RWPE2 (cell line): ENCODE measurements at regions not wholly inside any gene's neighbourhood (a gene's known extent, or its start where the extent isn't known, plus 50 kb on each side); places are given as distances from the start of the nearest gene placed in this dataset.

Experiments
- ATAC-seq: fragments of 200-7000 bp; cut with Tn5 transposase; 3 replicates; pipeline ENCODE4 v1.9.1; 2021; ENCODE audit warnings: low read depth
- DNase-seq: peaks from one replicate; pipeline ENCODE4 v3.0.0-alpha.2; 2020; ENCODE audit warnings: low spot score
- H3K27ac ChIP-seq: fragments of 450-650 bp; 2 replicates; pipeline ENCODE4 v1.5.1; 2017; ENCODE audit warnings: mild to moderate bottlenecking; ENCODE audit not compliant: poor library complexity, severe bottlenecking
- H3K27me3 ChIP-seq: fragments of 250-450 bp; sonication (Bioruptor Pico); 2 replicates; pipeline ENCODE4 v1.5.1; 2021; ENCODE audit warnings: mild to moderate bottlenecking, moderate library complexity; ENCODE audit not compliant: insufficient read depth, poor library complexity, severe bottlenecking
- H3K36me3 ChIP-seq: fragments of 250-450 bp; sonication (Bioruptor Pico); 2 replicates; pipeline ENCODE4 v1.5.1; 2020; ENCODE audit warnings: low read depth, mild to moderate bottlenecking, moderate library complexity
- H3K4me1 ChIP-seq: fragments of 250-450 bp; sonication (Bioruptor Pico); 2 replicates; pipeline ENCODE4 v1.5.1; 2021; ENCODE audit warnings: mild to moderate bottlenecking, moderate library complexity; ENCODE audit not compliant: insufficient read depth, poor library complexity, severe bottlenecking
- H3K4me3 ChIP-seq: fragments of 250-450 bp; sonication (Bioruptor Pico); 2 replicates; pipeline ENCODE4 v1.5.1; 2021; ENCODE audit warnings: mild to moderate bottlenecking, moderate library complexity; ENCODE audit not compliant: severe bottlenecking
- H3K9me3 ChIP-seq: fragments of 250-450 bp; sonication (Bioruptor Pico); 2 replicates; pipeline ENCODE4 v1.5.1; 2021; ENCODE audit warnings: mild to moderate bottlenecking, moderate library complexity; ENCODE audit not compliant: severe bottlenecking
- TF ChIP-seq, protein P1 (sequence below): fragments of 450-650 bp; IDR thresholded peaks from one replicate; pipeline ENCODE4 v1.5.1; 2017; ENCODE audit warnings: mild to moderate bottlenecking, moderate library complexity; ENCODE audit not compliant: poor library complexity, severe bottlenecking

DNA sequence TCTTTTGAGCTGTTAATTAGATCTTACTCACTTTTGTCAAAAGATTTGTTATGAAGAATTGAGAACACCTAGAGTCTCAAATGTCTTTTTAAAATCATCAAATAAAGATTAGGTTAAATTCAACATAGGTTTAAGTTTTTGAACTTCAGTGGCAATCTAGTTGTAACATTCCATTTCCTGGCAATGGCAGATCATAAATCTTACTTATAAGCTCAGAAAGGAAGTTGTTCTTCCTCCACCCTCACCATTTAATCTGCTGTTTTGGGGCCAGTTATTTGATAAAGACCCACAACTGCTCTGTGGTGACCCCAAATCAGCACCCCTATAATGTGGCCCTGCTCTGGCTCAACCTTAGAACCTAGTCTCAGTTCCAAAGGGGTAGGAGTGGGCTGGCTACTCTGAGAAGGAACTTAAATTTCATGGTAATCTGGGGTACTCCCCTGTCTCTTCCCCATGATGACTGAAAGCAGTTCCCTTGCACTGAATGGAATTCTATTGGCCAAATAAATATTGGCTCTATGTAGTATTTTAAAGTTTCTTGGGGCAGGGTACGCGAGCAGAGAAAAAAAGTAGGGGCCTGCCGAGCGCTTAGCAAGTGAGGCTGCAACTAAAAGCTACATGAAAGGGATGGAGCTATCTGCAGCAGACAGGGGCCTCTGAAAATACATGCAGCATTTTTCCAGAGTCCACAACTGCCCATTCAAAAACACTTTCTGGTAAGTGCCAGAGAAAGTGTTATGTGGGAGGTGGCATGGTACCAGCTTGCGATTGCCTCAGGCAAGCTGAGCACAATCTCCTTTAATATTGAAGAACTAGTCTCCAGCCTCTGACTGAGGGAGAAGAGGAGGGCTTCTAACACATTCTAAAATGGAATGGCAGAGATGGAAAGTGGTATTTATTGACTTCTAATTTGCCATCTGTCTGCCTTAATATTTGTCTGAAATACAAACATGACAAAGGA, 103.6 kb upstream of the RASGRP1 start:
- peaks cover 32% of the 10 kb centered on the region for H3K27me3 ChIP-seq
- H3K9me3 ChIP-seq = no peaks in the 10 kb centered on the region
- ATAC-seq = no peak
- no peak overlapping the region for H3K27ac ChIP-seq
- no peak overlapping the region for H3K4me3 ChIP-seq
- H3K36me3 ChIP-seq = no peaks in the 10 kb centered on the region
- TF ChIP-seq, protein P1, sequence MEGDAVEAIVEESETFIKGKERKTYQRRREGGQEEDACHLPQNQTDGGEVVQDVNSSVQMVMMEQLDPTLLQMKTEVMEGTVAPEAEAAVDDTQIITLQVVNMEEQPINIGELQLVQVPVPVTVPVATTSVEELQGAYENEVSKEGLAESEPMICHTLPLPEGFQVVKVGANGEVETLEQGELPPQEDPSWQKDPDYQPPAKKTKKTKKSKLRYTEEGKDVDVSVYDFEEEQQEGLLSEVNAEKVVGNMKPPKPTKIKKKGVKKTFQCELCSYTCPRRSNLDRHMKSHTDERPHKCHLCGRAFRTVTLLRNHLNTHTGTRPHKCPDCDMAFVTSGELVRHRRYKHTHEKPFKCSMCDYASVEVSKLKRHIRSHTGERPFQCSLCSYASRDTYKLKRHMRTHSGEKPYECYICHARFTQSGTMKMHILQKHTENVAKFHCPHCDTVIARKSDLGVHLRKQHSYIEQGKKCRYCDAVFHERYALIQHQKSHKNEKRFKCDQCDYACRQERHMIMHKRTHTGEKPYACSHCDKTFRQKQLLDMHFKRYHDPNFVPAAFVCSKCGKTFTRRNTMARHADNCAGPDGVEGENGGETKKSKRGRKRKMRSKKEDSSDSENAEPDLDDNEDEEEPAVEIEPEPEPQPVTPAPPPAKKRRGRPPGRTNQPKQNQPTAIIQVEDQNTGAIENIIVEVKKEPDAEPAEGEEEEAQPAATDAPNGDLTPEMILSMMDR = no peak
- DNase-seq = no peak
- no peaks in the 10 kb centered on the region for H3K4me1 ChIP-seq

DNA sequence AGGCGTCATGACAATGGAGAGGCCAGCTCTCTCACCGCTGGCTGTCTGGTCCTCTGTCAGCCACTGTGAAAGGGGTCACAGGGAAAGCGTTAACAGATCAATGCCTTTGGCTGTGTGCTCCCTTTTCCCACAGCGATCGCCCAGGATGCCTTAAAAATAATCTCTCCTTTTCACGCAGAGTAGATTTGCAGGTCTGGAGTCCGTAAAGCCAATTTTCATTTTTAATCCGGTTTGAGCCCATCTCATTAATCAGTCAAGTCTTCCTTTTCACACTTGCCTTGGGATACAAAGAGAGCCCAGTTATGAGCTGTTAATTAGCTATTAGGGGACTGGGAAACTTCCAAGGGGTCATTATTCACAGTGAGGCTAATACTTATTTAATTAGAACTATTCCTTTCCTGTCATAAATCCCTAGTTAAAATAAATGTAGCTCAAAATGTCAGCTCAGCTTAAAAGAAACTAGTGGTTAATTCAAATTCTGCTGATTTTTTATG, 104.3 kb upstream of the RASGRP1 start:
- no peak overlapping the region for H3K27ac ChIP-seq
- no peak for ATAC-seq
- H3K4me1 ChIP-seq = no peaks in the 10 kb centered on the region
- H3K27me3 ChIP-seq = peaks cover 32% of the 10 kb centered on the region
- DNase-seq = no peak
- no peaks in the 10 kb centered on the region for H3K9me3 ChIP-seq
- TF ChIP-seq, protein P1 = no peak
- no peak overlapping the region for H3K4me3 ChIP-seq
- H3K36me3 ChIP-seq = no peaks in the 10 kb centered on the region

- no peak for DNase-seq
- no peak for ATAC-seq
Measured at GRCh38 chr15:38670128-38671005, 105.8 kb upstream of the RASGRP1 start.

DNA sequence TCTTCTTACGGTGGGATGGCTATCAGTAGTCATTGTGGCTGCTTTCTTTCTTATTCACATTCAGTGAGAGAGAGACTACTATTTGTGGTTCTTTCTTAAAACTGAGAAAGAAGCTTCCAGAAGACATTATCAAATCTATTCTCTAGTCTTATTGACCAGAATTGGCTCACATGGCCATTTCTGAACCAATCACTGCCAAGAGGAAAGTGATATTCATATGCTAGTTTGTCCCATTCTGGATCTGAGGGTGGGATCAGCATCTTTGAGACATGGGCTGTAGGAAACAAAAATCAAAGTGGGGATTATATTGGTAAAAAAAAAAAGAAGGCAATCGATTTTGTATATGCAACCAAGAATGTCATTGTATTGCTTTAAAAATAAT, 106.4 kb upstream of the RASGRP1 start:
- Histone ChIP-seq H3K9me3 (no peaks in the 10 kb centered on the region), H3K4me1 (no peaks in the 10 kb centered on the region), H3K27me3 (peaks cover 23% of the 10 kb centered on the region), H3K36me3 (no peaks in the 10 kb centered on the region), H3K27ac (no peak overlapping the region), H3K4me3 (no peak overlapping the region)
- DNase-seq (no peak), ATAC-seq (no peak)
- TF ChIP-seq, protein P1 = no peak

More at GRCh38 chr15:38670128-38671005, 105.8 kb upstream of the RASGRP1 start:
- Histone ChIP-seq H3K9me3 (no peaks in the 10 kb centered on the region), H3K27ac (no peak overlapping the region), H3K27me3 (peaks cover 25% of the 10 kb centered on the region), H3K4me1 (no peaks in the 10 kb centered on the region), H3K4me3 (no peak overlapping the region), H3K36me3 (no peaks in the 10 kb centered on the region)
- TF ChIP-seq, protein P1 = no peak
